ENCODE measurements at regions not wholly inside any gene's neighbourhood (a gene's known extent, or its start where the extent isn't known, plus 50 kb on each side); places are given as distances from the start of the nearest gene placed in this dataset.
"Not testable (repeated sequence)": the region's sequence is repeated elsewhere in the genome, so short reads cannot be mapped to it uniquely, and the experiment has no call there.

- not testable (repeated sequence) for DNase-seq (ENCODE audit: low read depth in 3 of 3, low spot score in 2 of 3)
Observed at GRCh38 chr10:46740368-46740767, 161.4 kb downstream of the SYT15 start.

DNA sequence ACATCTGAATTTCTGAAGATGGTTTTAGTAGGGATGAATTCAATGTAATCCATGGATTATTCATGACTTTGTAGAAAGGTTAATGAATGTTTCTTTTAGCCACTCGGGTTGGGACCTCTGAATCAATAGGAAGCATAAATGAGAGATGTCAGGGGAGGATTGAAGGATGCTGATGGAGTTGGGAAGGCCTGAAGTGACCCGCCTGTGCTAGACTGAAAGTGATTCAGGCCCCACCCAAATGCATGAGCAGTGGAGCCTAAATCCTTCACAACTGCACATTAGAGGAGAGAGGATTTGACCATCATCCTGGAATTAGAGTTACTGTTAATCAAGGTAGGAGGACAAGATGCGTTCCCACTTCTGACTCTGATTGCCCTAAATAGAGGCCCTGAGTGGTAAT, 162.2 kb upstream of the PTPN20 start:
- not testable (repeated sequence) for DNase-seq (ENCODE audit: low read depth in 3 of 3, low spot score in 2 of 3)

- DNase-seq (ENCODE audit: low read depth in 3 of 3, low spot score in 2 of 3) = not testable (repeated sequence)
Observed at GRCh38 chr10:46749470-46749869, 161.8 kb upstream of the PTPN20 start.

- DNase-seq (ENCODE audit: low read depth in 3 of 3, low spot score in 2 of 3) = not testable (repeated sequence)
Observed at GRCh38 chr10:46753763-46754162, 157.5 kb upstream of the PTPN20 start.

GRCh38 chr10:46761471-46761870, 149.8 kb upstream of the PTPN20 start:
- not testable (repeated sequence) for DNase-seq (ENCODE audit: low read depth in 3 of 3, low spot score in 2 of 3)

DNA sequence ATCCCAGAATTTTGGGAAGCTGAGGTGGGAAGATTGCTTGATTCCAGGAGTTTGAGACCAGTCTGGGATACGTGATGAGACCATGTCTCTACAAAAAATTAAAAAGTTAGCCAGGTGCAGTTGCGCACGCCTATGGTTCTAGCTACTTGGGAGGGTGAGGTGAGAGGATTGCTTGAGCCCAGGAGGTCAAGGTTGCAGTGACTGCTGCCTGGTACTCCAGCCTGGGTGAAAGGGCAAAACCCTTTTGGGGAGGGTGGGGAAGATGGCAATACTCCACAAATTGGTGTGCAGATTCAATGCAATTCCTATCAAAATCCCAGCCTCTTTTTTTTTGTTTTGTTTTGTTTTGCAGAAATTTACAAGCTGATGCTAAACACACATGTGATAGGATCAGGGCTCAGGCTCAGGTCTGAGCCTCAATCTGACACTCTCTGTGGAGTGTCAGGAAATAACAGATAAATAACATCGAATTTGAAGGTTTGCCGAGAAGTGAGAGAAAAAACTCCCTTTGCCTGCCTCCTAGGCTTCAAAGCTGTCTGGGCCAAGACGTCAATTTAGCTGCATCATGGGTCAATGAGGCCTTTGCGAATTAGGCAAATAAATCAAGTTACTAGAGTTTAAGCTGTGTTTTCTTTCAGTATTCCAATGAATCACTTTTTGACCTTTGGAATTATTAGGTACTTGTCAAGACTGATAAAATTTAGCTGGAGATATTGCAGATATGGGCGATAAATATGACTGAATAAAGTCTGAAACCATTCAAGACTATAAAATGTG, 142.5 kb upstream of the PTPN20 start:
- not testable (repeated sequence) for DNase-seq (ENCODE audit: low read depth in 3 of 3, low spot score in 2 of 3)

DNA sequence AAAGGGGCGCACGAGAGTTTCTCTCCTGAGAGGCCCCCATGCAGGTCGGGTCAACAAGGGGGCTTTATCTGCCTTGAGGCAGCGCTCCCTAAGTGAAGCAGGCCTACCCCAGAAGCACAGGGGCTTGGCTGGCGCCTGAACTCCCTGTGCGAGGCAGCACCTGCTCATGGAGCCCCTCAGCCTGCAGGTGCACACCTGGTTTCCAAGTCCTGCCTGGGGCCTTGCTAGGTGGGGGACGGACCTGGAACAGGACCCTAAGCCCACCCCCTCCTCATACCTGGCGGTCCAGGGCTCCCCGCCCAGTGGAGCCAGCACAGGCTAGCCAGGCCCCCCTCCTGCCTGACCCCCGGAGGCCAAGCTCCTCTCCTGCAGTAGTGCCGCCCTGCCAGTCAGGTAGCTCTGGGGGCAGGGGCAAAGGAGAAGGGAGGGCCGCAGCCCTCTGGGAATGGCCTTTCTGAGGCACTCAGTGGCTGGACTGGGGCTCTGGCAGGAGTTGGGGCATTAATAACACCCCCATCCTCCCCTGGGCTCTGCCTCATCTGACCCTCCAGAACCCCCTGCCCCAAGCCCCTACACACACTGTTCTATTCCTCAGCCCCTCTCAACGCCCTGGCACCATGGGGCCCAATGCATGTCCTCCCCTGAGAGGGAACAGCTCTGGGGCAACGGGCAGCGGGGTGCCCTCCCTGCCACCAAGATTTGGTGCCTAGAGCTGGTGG, 137.9 kb upstream of the PTPN20 start:
- DNase-seq (ENCODE audit: low read depth in 3 of 3, low spot score in 2 of 3) = not testable (repeated sequence)

DNA sequence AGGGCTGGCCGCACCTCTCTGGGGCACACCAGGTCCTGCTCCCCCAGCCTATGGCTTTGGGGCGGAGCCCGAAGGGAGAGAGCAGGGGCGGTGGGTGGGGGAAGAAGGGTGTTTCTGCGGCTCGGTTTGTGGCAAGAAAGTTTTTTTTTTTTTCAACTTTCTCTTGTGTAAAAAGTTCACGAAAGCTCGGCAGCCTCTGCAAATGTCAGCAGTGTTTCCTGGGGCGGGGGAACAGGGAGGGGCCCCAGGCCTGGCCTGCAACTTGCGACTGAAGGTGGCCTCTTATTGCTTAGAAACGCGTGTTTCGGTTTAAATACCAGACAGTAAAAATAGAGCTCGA, 137.4 kb upstream of the PTPN20 start:
- not testable (repeated sequence) for DNase-seq (ENCODE audit: low read depth in 3 of 3, low spot score in 2 of 3)

- DNase-seq (ENCODE audit: low read depth in 3 of 3, low spot score in 2 of 3) = not testable (repeated sequence)
Observed at GRCh38 chr10:46774366-46774765, 136.9 kb upstream of the PTPN20 start.

DNA sequence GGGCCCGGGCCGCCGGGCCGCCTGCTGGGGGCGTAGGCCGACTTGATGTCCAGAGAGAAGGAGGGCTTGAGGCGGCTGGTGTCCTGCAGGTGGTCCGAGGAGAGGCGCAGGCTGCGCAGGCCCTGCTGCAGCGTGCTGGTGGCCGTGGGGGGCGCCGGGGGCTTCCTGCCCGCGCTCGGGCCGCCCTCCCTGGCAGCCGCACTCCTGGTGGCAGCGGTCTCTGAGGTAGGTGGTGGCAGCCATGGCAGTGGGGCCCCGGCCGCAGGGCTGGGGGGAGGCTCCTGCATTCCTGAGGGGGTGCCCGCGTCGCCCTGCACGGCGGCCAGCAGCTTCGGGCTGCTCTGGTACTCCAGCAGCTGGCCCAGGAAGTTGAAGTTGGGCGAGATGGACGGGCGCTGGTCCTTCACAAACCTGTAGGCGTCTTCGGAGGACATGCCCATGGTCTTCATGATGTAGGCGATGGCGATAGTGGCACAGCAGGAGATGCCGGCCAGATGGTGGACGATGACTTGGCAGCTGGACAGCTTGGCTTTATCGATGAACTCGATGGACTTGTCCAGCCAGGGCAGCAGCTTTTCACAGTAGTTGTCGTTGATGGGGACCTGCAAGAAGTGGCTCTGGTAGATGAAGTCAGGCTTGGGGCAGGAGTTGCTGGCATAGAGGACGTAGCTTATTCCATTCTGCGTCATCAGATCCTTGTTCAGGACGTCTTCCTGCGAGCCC, 136.1 kb upstream of the PTPN20 start:
- DNase-seq (ENCODE audit: low read depth in 3 of 3, low spot score in 2 of 3) = not testable (repeated sequence)

- DNase-seq (ENCODE audit: low read depth in 3 of 3, low spot score in 2 of 3) = not testable (repeated sequence)
Observed at GRCh38 chr10:46775668-46776059, 135.6 kb upstream of the PTPN20 start.

GRCh38 chr10:46779571-46779970, 131.7 kb upstream of the PTPN20 start:
- peak in 2 of 3 donors; percentile 17 to 24 for DNase-seq (ENCODE audit: low read depth in 3 of 3, low spot score in 2 of 3)

DNA sequence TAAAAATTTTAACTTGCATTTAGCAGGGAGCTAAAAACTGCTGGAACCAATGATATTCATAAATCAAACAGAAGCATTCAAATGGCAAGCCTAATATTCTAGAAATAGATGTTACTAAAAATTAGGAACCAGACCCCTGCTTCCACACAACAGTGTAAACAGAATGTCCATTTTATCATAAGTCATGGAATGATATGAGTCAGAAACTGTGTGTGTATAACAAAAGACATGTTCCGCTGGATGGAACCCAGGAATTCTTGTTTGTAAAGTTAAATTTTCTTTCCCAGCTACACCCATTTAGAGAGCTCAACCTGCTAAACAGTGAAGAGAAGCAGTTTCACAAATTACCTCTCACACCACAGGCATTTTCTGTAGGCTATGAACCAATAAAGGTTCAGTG, 131.1 kb upstream of the PTPN20 start:
- not testable (repeated sequence) for DNase-seq (ENCODE audit: low read depth in 3 of 3, low spot score in 2 of 3)

GRCh38 chr10:46781001-46781400, 130.2 kb upstream of the PTPN20 start:
- not testable (repeated sequence) for DNase-seq (ENCODE audit: low read depth in 3 of 3, low spot score in 2 of 3)

DNA sequence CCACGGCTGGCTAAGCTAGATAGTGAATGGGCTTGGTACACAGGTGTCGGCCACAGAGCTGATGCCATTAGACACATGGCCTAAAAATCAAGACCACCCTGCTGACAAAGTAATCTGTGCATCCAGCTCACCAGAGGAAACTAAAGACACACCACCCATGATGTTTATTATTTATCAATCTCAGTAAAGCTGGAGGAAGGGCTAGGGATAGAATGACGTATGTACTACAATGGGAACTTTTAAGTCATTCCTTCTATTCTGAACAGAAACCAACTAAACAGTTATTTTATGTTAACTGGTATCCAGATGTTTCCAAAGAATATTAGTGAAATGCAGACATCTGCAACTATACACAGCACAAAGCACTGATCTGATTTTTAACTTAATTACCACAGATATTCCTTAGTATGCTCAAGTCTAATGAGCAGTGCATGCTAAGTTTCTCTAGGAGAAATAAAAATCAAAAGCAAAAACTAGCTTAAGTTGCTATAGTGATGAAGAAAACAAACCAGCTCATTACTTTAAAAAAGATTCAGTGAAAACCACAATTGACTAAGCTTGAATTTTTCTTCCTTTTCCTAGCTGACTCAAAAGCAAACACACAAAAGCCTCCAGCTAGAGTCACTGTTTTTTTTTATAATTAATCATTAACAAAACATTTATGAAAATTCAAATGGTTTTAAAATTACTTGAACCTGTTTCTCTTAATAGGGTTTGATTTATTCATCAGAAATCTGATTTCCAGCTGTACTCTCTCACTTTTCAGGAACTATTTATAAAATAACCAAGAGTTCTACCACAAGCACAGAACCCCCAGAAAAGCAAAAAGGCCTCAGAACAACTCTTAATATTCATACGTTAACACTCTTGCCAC, 129.0 kb upstream of the PTPN20 start:
- not testable (repeated sequence) for DNase-seq (ENCODE audit: low read depth in 3 of 3, low spot score in 2 of 3)

DNA sequence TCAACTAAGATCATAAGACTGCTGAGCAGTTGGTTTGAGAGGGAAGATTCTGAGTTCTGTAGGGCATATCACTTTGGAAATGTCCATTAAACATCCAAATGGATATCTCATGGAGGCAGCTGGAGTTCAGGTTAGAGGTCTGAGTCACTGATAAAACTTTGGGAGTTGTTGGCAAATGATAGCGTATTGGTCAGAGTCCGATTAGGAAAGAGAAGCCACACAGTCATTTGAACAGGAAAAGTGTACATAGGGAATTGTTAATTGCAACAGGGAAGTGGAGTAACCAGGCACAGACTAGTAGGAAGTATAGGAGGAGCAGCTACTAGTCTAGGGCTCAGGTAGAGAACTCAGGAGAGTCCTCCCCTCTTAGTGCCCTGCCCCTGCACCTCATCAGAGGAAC, 126.6 kb upstream of the PTPN20 start:
- not testable (repeated sequence) for DNase-seq (ENCODE audit: low read depth in 3 of 3, low spot score in 2 of 3)

DNA sequence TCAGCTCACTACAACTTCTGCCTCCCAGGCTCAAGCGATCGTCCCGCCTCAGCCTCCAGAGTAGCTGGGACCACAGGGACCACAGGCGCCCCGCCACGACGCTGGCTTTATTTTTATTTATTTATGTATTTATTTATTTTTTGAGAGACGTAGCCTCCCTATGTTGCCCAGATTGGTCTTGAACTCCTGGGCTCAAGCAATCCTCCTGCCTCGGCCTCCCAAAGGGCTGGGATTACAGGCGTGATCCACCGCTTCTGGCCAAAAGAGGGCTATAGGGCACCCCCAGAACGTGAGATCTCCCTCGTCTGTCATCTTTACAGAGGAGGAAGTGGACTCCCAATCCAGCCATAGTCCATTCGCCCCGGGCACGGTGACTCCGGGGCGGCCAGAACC, 125.1 kb upstream of the PTPN20 start:
- not testable (repeated sequence) for DNase-seq (ENCODE audit: low read depth in 3 of 3, low spot score in 2 of 3)

DNA sequence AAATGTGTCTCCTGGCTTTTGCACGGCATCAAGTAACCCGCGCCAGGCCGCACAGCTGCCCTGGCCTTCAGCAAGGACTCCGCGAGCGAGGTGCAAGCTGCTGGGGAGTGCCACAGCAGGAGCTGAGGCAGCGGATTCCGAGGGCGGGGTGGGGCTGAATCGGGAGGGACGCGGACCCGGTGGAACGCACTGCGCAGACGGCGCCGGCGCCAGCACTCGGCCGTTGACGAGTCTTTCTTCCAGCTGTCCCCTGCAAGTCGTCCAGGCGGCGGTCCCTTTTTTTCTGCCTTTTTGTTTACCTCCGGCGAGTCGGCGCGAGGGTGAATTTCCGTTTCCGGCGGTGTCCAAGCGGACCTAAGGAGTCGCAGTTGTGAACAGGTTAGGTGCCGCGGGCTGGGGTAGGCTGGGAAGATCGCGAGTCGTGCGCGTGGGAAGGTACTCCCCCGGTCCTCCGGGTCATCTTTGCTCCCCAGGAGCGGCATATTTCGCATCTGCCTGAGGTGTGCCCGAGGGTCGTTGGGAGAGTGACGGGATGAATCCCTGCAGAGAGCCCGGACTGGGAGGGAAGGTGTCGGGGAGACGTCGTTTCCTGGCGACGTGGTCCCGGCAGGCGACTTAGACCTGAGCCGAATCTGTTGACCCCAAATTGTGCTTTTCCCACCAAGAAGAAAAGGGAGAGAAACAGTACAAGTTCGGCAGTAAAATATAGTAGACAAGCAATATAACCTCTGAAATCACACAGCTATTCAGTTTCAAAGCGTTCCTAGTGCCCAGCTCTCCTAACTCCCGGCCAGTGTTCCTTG, 124.5 kb upstream of the PTPN20 start:
- peak; percentile 41 to 50 (median 48) for DNase-seq (ENCODE audit: low read depth in 3 of 3, low spot score in 2 of 3)

DNA sequence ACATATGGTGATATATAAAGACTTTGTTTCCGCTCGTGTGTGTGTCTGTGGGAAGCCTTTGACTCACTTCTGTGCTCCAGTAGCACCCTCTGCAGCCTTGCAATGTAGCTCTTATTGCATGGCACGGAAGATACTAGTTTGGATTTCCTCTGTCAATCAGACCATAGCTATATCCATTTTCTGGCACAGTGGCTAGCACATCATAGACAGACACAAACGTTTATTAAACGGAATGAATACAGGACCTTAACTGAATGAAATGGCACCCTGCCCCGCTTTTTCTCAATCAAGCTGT, 124.0 kb upstream of the PTPN20 start:
- DNase-seq (ENCODE audit: low read depth in 3 of 3, low spot score in 2 of 3) = no peak
